ENCODE measurements at regions not wholly inside any gene's neighbourhood (a gene's known extent, or its start where the extent isn't known, plus 50 kb on each side); places are given as distances from the start of the nearest gene placed in this dataset.

DNA sequence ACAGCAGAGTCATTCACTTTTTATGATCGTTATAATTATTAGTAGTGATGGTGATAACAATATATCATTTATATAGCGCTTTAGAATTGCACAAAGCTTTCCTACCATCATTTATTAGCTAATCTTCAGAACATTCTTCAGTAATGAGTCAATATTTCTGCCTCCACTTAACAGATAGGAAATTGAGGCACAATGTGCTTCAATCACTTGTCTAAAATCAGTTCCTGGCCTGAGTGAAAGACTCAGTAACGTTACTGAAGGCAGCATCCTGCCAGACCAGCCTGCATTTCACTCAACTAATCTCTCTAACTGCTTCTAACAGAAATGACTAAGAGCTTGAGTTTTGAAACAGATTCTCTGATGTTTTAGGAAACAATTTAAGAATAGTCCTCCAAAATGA lies 412.1 kb downstream of the MZT1 start:
- H3K36me3 ChIP-seq (ENCODE audit: insufficient read depth, low read length), result no peaks in the 10 kb centered on the region
- Mint-ChIP-seq H3K36me3 (ENCODE audit: low read depth) (no peaks in the 10 kb centered on the region), H3K27ac (no peak overlapping the region), H3K9me3 (peaks cover 6% of the 10 kb centered on the region), H3K27me3 (no peaks in the 10 kb centered on the region), H3K4me1 (ENCODE audit: low read depth) (no peaks in the 10 kb centered on the region), H3K4me3 (no peak overlapping the region)
- DNase-seq, result no peak
- ChIA-PET CTCF (no interaction called here), POLR2A (no interaction called here)
- H3K27me3 ChIP-seq (ENCODE audit: control insufficient read depth in 1 of 2, insufficient read depth in 2 of 2, low read length in 2 of 2), result no peaks in the 10 kb centered on the region
- no peak overlapping the region for H3K27ac ChIP-seq (ENCODE audit: low read depth in 1 of 2, low read length in 2 of 2)
- no peaks in the 10 kb centered on the region for H3K4me1 ChIP-seq (ENCODE audit: insufficient read depth, low read length)
- no peak overlapping the region for H3K4me3 ChIP-seq (ENCODE audit: low read length)
- no peaks in the 10 kb centered on the region for H3K9me3 ChIP-seq (ENCODE audit: control insufficient read depth in 1 of 2, insufficient read depth in 1 of 2, low read length in 2 of 2)
- TF ChIP-seq CTCF (IDR thresholded peaks at IDR 0.05), result no peak
- intact Hi-C loops (cut with DNase I, micrococcal nuclease), result no loop called here
- no peak for ATAC-seq (ENCODE audit: poor library complexity)

- ChIA-PET CTCF (no interaction called here), POLR2A (no interaction called here)
- Mint-ChIP-seq H3K9me3 (peaks cover 2% of the 10 kb centered on the region), H3K27ac (no peak overlapping the region), H3K4me3 (no peak overlapping the region), H3K4me1 (ENCODE audit: low read depth) (no peaks in the 10 kb centered on the region), H3K36me3 (ENCODE audit: low read depth) (no peaks in the 10 kb centered on the region), H3K27me3 (no peaks in the 10 kb centered on the region)
- Histone ChIP-seq H3K4me1 (ENCODE audit: insufficient read depth, low read length) (no peaks in the 10 kb centered on the region), H3K9me3 (ENCODE audit: control insufficient read depth in 1 of 2, insufficient read depth in 1 of 2, low read length in 2 of 2) (no peaks in the 10 kb centered on the region), H3K36me3 (ENCODE audit: insufficient read depth, low read length) (no peaks in the 10 kb centered on the region), H3K27me3 (ENCODE audit: control insufficient read depth in 1 of 2, insufficient read depth in 2 of 2, low read length in 2 of 2) (no peaks in the 10 kb centered on the region), H3K4me3 (ENCODE audit: low read length) (no peak overlapping the region), H3K27ac (ENCODE audit: low read depth in 1 of 2, low read length in 2 of 2) (no peak overlapping the region)
- intact Hi-C loops (cut with DNase I, micrococcal nuclease), result no loop called here
- no peak for TF ChIP-seq CTCF (IDR thresholded peaks at IDR 0.05)
- ATAC-seq (ENCODE audit: poor library complexity) (no peak), DNase-seq (no peak)
These were observed 413.2 kb downstream of the MZT1 start for GRCh38 chr13:72314210-72314609.

DNA sequence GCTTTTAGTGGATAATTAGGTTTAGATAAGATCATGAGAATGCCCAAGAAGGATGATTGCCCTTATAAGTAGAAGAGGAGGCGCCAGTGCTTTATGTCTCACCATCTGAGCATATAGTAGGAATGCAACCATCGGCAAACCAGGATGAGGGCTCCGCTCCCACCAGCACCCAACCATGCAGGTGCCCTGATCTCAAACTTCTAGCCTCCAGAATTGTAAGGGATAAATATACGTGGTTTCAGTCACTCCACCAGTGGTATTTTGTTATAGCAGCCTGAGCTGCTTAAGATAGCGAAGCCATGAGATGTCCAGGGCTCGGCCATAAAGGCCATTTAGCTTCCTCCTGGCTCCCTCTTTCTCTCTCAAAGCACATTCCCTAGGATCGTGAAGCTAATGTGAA lies 413.9 kb downstream of the MZT1 start:
- Histone ChIP-seq H3K4me3 (ENCODE audit: low read length) (no peak overlapping the region), H3K4me1 (ENCODE audit: insufficient read depth, low read length) (no peaks in the 10 kb centered on the region), H3K27ac (ENCODE audit: low read depth in 1 of 2, low read length in 2 of 2) (no peak overlapping the region), H3K36me3 (ENCODE audit: insufficient read depth, low read length) (no peaks in the 10 kb centered on the region), H3K27me3 (ENCODE audit: control insufficient read depth in 1 of 2, insufficient read depth in 2 of 2, low read length in 2 of 2) (no peaks in the 10 kb centered on the region), H3K9me3 (ENCODE audit: control insufficient read depth in 1 of 2, insufficient read depth in 1 of 2, low read length in 2 of 2) (no peaks in the 10 kb centered on the region)
- ATAC-seq (ENCODE audit: poor library complexity) (no peak), DNase-seq (no peak)
- H3K27ac Mint-ChIP-seq, result no peak overlapping the region
- no peaks in the 10 kb centered on the region for H3K4me1 Mint-ChIP-seq (ENCODE audit: low read depth)
- intact Hi-C loops (cut with DNase I, micrococcal nuclease), result no loop called here
- ChIA-PET POLR2A (no interaction called here), CTCF (no interaction called here)
- H3K9me3 Mint-ChIP-seq, result peaks cover 2% of the 10 kb centered on the region
- H3K36me3 Mint-ChIP-seq (ENCODE audit: low read depth), result no peaks in the 10 kb centered on the region
- no peak overlapping the region for H3K4me3 Mint-ChIP-seq
- no peak for TF ChIP-seq CTCF (IDR thresholded peaks at IDR 0.05)
- H3K27me3 Mint-ChIP-seq, result no peaks in the 10 kb centered on the region
